Trophoblast cell (in vitro differentiated cells and primary cell): ENCODE measurements at regions not wholly inside any gene's neighbourhood (a gene's known extent, or its start where the extent isn't known, plus 50 kb on each side); places are given as distances from the start of the nearest gene placed in this dataset.

ENCODE experiments used
- DNase-seq, 2 donors: peaks; one replicate each; pipeline ENCODE4 v3.0.0-alpha.2; 2016
- H2AFZ ChIP-seq: 2 replicates; pipeline ENCODE4 v1.6.1; 2013; ENCODE audit warnings: low read length, moderate library complexity, mild to moderate bottlenecking; ENCODE audit not compliant: insufficient read depth, poor library complexity
- H2AK5ac ChIP-seq: 2 replicates; pipeline ENCODE4 v1.6.1; 2013; ENCODE audit warnings: mild to moderate bottlenecking, low read length
- H2BK120ac ChIP-seq: 2 replicates; pipeline ENCODE4 v1.6.1; 2013; ENCODE audit warnings: low read length, mild to moderate bottlenecking, moderate library complexity; ENCODE audit not compliant: insufficient read depth, poor library complexity
- H2BK12ac ChIP-seq: 2 replicates; pipeline ENCODE4 v1.6.1; 2013; ENCODE audit warnings: mild to moderate bottlenecking, low read length, moderate library complexity
- H2BK5ac ChIP-seq: 2 replicates; pipeline ENCODE4 v1.6.1; 2013; ENCODE audit warnings: low read length, low read depth, moderate library complexity, mild to moderate bottlenecking; ENCODE audit not compliant: poor library complexity
- H3K14ac ChIP-seq: 2 replicates; pipeline ENCODE4 v1.6.1; 2013; ENCODE audit warnings: mild to moderate bottlenecking, low read length
- H3K18ac ChIP-seq: 2 replicates; pipeline ENCODE4 v1.6.1; 2013; ENCODE audit warnings: mild to moderate bottlenecking, low read length
- H3K23ac ChIP-seq: 2 replicates; pipeline ENCODE4 v1.6.1; 2013; ENCODE audit warnings: low read length
- H3K27ac ChIP-seq: 2 replicates; pipeline ENCODE4 v1.5.1; 2013; ENCODE audit warnings: low read depth, mild to moderate bottlenecking, inconsistent platforms, low read length, moderate library complexity
- H3K27me3 ChIP-seq: 2 replicates; pipeline ENCODE4 v1.6.1; 2013; ENCODE audit warnings: inconsistent platforms, mild to moderate bottlenecking, low read length, moderate library complexity; ENCODE audit not compliant: insufficient read depth
- H3K36me3 ChIP-seq, 2 experiments: 1 replicate in 1 of 2; 2 replicates in 1 of 2; pipeline ENCODE4 v1.6.1; 2013; ENCODE audit warnings: low read length in 2 of 2, mild to moderate bottlenecking in 2 of 2, moderate library complexity in 1 of 2; ENCODE audit not compliant: insufficient read depth in 2 of 2, control insufficient read depth in 1 of 2
- H3K4ac ChIP-seq: 2 replicates; pipeline ENCODE4 v1.6.1; 2013; ENCODE audit warnings: low read depth, mild to moderate bottlenecking, low read length, moderate library complexity
- H3K4me1 ChIP-seq, 2 experiments: 1 replicate in 1 of 2; 2 replicates in 1 of 2; pipeline ENCODE4 v1.6.1; 2013; ENCODE audit warnings: low read length in 2 of 2, mild to moderate bottlenecking in 2 of 2, moderate library complexity in 1 of 2; ENCODE audit not compliant: insufficient read depth in 2 of 2, control insufficient read depth in 1 of 2
- H3K4me2 ChIP-seq: 2 replicates; pipeline ENCODE4 v1.6.1; 2013; ENCODE audit warnings: inconsistent platforms, mild to moderate bottlenecking, low read length, moderate library complexity
- H3K4me3 ChIP-seq: 2 replicates; pipeline ENCODE4 v1.5.1; 2013; ENCODE audit warnings: mild to moderate bottlenecking, low read depth, low read length, inconsistent platforms
- H3K79me1 ChIP-seq: one replicate; pipeline ENCODE4 v1.6.1; 2013; ENCODE audit warnings: low read length
- H3K79me2 ChIP-seq: 2 replicates; pipeline ENCODE4 v1.6.1; 2013; ENCODE audit warnings: low read length, mild to moderate bottlenecking; ENCODE audit not compliant: control insufficient read depth, insufficient read depth, poor library complexity
- H3K9ac ChIP-seq: 2 replicates; pipeline ENCODE4 v1.6.1; 2013; ENCODE audit warnings: mild to moderate bottlenecking, low read length
- H3K9me3 ChIP-seq: 2 replicates; pipeline ENCODE4 v1.6.1; 2013; ENCODE audit warnings: low read depth, mild to moderate bottlenecking, control low read depth, inconsistent platforms, low read length; ENCODE audit not compliant: insufficient read depth
- H4K12ac ChIP-seq: 2 replicates; pipeline ENCODE4 v1.6.1; 2013; ENCODE audit warnings: low read depth, mild to moderate bottlenecking, low read length, moderate library complexity
- H4K8ac ChIP-seq: 2 replicates; pipeline ENCODE4 v1.6.1; 2013; ENCODE audit warnings: low read depth, mild to moderate bottlenecking, low read length, moderate library complexity
- H4K91ac ChIP-seq: one replicate; pipeline ENCODE4 v1.6.1; 2013; ENCODE audit warnings: low read depth, mild to moderate bottlenecking, low read length, moderate library complexity
- WGBS: extraction: QIAGEN DNeasy Blood & Tissue Kit; methylation state at CpG from one replicate; pipeline ENCODE4 v1.1.7; 2013; ENCODE audit warnings: missing lambda C conversion rate; ENCODE audit not compliant: insufficient read length, insufficient coverage; ENCODE audit errors: extremely low coverage; 5-methylcytosine and 5-hydroxymethylcytosine counted together

DNA sequence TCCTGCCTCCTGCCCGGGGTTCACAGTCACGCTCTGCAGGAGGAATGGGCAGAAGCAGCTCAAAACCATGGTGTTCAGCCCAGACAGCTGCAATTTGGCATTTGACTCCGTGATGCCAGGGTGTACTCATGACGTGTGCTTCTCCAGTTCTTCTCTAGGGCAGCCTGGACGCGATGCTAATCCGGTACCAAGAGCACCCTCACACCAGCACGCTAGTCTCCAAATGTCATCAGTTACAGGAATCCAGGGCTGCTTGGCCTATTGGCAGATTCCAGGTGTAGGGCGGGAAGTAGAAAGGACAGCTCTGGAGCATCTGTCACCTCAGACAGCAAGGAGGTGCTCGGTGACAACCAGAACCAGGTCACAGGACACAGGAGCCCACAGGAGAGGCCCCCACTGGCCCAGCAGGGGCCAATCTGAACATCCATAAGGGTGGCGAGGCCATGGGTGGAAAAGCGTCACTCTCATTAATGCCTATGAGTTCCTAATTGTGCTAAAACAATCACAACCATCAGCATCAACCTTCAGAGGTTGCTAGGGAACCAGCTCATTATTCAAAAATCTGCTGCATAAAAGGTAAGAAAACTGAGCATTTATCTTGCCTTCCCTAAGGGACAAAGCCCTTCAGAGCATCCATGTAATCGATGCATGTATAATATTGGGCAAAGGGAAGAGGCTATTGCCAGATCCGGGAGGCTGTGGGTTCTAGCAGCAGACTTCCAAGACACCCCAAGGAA is 241.9 kb upstream of the IRX4 start:
- no peaks in the 10 kb centered on the region for H3K79me1 ChIP-seq
- H3K27ac ChIP-seq = no peak overlapping the region
- no peak for DNase-seq
- H3K18ac ChIP-seq = no peak overlapping the region
- no peak overlapping the region for H4K91ac ChIP-seq
- no peak overlapping the region for H3K9ac ChIP-seq
- H3K9me3 ChIP-seq = no peaks in the 10 kb centered on the region
- no peak overlapping the region for H2AK5ac ChIP-seq
- no peak overlapping the region for H2BK12ac ChIP-seq
- H3K79me2 ChIP-seq = no peaks in the 10 kb centered on the region
- no peak overlapping the region for H3K4me2 ChIP-seq
- no peaks in the 10 kb centered on the region for H3K27me3 ChIP-seq
- H3K36me3 ChIP-seq = no peaks in the 10 kb centered on the region
- H2BK120ac ChIP-seq = no peak overlapping the region
- no peak overlapping the region for H2BK5ac ChIP-seq
- H3K4me1 ChIP-seq = no peaks in the 10 kb centered on the region
- no peak overlapping the region for H3K4ac ChIP-seq
- no peak overlapping the region for H3K4me3 ChIP-seq
- no peak overlapping the region for H3K23ac ChIP-seq
- H3K14ac ChIP-seq = no peak overlapping the region
- WGBS = no CpG with 5 or more reads among the region's 14 CpGs
- no peak overlapping the region for H4K8ac ChIP-seq
- H2AFZ ChIP-seq = no peak overlapping the region
- H4K12ac ChIP-seq = no peak overlapping the region

DNA sequence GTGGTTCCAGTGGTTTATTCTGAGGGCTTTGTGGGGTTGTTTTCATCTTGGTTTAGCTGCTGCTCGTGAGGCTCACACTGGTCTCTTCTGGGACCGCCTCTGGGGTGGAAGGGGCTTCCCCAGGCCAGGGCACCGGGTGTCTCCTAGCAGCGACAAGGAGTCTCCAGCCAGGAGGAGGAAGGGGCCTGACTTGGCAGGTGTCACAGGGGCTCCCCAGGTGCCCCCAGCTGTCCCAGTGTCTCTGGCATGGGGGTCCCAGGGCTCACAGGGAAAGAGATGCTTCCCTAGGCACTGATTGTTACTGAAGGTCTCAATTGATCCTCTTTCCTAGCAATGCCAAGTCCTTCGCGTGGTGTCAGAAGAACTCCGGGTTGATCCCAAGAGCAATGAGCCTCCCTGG is 241.1 kb upstream of the IRX4 start:
- H3K27me3 ChIP-seq = no peaks in the 10 kb centered on the region
- H3K79me2 ChIP-seq = no peaks in the 10 kb centered on the region
- H2AFZ ChIP-seq = no peak overlapping the region
- no peaks in the 10 kb centered on the region for H3K4me1 ChIP-seq
- no peak overlapping the region for H3K9ac ChIP-seq
- no CpG with 5 or more reads among the region's 7 CpGs for WGBS
- no peak overlapping the region for H3K4me2 ChIP-seq
- H3K27ac ChIP-seq = no peak overlapping the region
- no peak overlapping the region for H3K23ac ChIP-seq
- no peak overlapping the region for H2BK120ac ChIP-seq
- H3K36me3 ChIP-seq = no peaks in the 10 kb centered on the region
- no peaks in the 10 kb centered on the region for H3K9me3 ChIP-seq
- H3K79me1 ChIP-seq = no peaks in the 10 kb centered on the region
- H3K18ac ChIP-seq = no peak overlapping the region
- H3K4me3 ChIP-seq = no peak overlapping the region
- no peak overlapping the region for H2AK5ac ChIP-seq
- no peak overlapping the region for H3K14ac ChIP-seq
- H2BK5ac ChIP-seq = no peak overlapping the region
- H2BK12ac ChIP-seq = no peak overlapping the region
- H4K12ac ChIP-seq = no peak overlapping the region
- no peak overlapping the region for H3K4ac ChIP-seq
- H4K8ac ChIP-seq = no peak overlapping the region
- no peak overlapping the region for H4K91ac ChIP-seq
- no peak for DNase-seq

DNA sequence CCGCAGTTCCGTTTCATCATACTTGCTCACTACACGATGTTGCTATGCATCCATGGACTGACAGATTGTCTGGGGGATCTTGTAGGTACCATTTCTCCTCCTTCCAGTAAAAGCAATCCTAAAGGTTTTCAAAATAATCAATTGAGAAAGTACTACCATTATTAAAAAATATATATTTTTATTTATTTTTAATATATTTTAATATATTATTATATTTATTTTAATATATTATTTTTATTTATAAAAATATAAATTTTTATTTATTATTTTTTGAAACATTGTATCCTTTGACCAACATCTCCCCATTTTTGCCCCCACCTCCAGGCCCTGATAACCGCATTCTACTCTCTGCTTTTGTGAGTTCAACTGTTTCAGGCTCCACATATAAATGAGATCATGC is 237.6 kb upstream of the IRX4 start:
- Histone ChIP-seq H3K27me3 (no peaks in the 10 kb centered on the region), H2BK120ac (no peak overlapping the region), H3K79me2 (no peaks in the 10 kb centered on the region), H3K27ac (no peak overlapping the region), H4K8ac (no peak overlapping the region), H4K91ac (no peak overlapping the region), H3K23ac (no peak overlapping the region), H2BK5ac (no peak overlapping the region), H3K18ac (no peak overlapping the region), H3K14ac (no peak overlapping the region), H4K12ac (no peak overlapping the region), H3K9ac (no peak overlapping the region), H3K9me3 (no peaks in the 10 kb centered on the region), H3K36me3 (no peaks in the 10 kb centered on the region), H2AFZ (no peak overlapping the region), H2AK5ac (no peak overlapping the region), H3K4me3 (no peak overlapping the region), H3K4me2 (no peak overlapping the region), H3K4ac (no peak overlapping the region), H2BK12ac (no peak overlapping the region), H3K4me1 (no peaks in the 10 kb centered on the region), H3K79me1 (no peaks in the 10 kb centered on the region)
- no peak for DNase-seq
- no CpG with 5 or more reads among the region's 4 CpGs for WGBS

DNA sequence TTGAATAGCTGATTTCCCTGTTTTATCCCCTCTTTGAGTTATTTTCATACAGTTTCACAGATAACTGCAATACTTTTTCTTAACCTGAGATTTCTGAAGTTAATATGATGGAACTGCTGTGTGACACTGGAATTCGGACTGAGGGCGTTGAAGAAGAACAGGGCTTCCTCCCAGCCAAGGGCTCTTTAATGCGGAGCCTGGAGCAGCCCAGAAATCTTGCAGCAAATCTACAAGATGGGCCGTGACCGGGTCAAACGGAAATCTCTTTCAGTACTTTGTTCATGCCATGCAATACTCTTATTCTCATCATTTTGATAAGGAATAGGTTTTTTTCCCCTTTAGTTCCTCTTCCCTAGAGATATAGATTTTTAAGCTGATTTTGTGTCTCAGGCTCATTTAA is 236.8 kb upstream of the IRX4 start:
- Histone ChIP-seq H3K79me2 (no peaks in the 10 kb centered on the region), H3K9me3 (peaks cover 5% of the 10 kb centered on the region), H3K27ac (no peak overlapping the region), H3K4me2 (no peak overlapping the region), H2AFZ (no peak overlapping the region), H2BK12ac (no peak overlapping the region), H3K4ac (no peak overlapping the region), H3K9ac (no peak overlapping the region), H3K36me3 (no peaks in the 10 kb centered on the region), H3K79me1 (no peaks in the 10 kb centered on the region), H3K27me3 (no peaks in the 10 kb centered on the region), H4K8ac (no peak overlapping the region), H3K4me1 (no peaks in the 10 kb centered on the region), H2BK5ac (no peak overlapping the region), H4K12ac (no peak overlapping the region), H3K18ac (no peak overlapping the region), H3K14ac (no peak overlapping the region), H4K91ac (no peak overlapping the region), H2AK5ac (no peak overlapping the region), H3K23ac (no peak overlapping the region), H3K4me3 (no peak overlapping the region), H2BK120ac (no peak overlapping the region)
- no peak for DNase-seq
- no CpG with 5 or more reads among the region's 6 CpGs for WGBS
